Parathyroid adenoma (tissue), 2 donors: ENCODE measurements at regions not wholly inside any gene's neighbourhood (a gene's known extent, or its start where the extent isn't known, plus 50 kb on each side); places are given as distances from the start of the nearest gene placed in this dataset.

Experiments used
- H2AFZ ChIP-seq: fragments of 300-600 bp; sonication (generic); one replicate; pipeline ENCODE4 v1.7.0; 2017; ENCODE audit warnings: antibody characterized with exemption, mild to moderate bottlenecking
- H3K27ac ChIP-seq: fragments of 300-600 bp; sonication (generic); one replicate; pipeline ENCODE4 v1.7.0; 2017
- H3K27me3 ChIP-seq: fragments of 300-600 bp; sonication (generic); one replicate; pipeline ENCODE4 v1.7.0; 2017; ENCODE audit warnings: low read length; ENCODE audit not compliant: control insufficient read depth, insufficient read depth
- H3K36me3 ChIP-seq: fragments of 300-600 bp; sonication (generic); one replicate; pipeline ENCODE4 v1.7.0; 2017; ENCODE audit warnings: low read length; ENCODE audit not compliant: control insufficient read depth, insufficient read depth
- H3K4me1 ChIP-seq: fragments of 300-600 bp; sonication (generic); one replicate; pipeline ENCODE4 v1.7.0; 2017; ENCODE audit warnings: control low read depth
- H3K4me2 ChIP-seq: fragments of 300-600 bp; sonication (generic); one replicate; pipeline ENCODE4 v1.7.0; 2017; ENCODE audit warnings: low read length
- H3K4me3 ChIP-seq: fragments of 300-600 bp; sonication (generic); one replicate; pipeline ENCODE4 v1.7.0; 2017; ENCODE audit warnings: low read depth, low read length
- H3K79me2 ChIP-seq: fragments of 300-600 bp; sonication (generic); one replicate; pipeline ENCODE4 v1.7.0; 2017; ENCODE audit warnings: control low read depth
- H3K9ac ChIP-seq: fragments of 300-600 bp; sonication (generic); one replicate; pipeline ENCODE4 v1.7.0; 2017; ENCODE audit warnings: mild to moderate bottlenecking
- H3K9me3 ChIP-seq: fragments of 300-600 bp; sonication (generic); one replicate; pipeline ENCODE4 v1.7.0; 2017; ENCODE audit warnings: low read length; ENCODE audit not compliant: control insufficient read depth
- TF ChIP-seq, protein P1 (sequence below): fragments of 300-600 bp; sonication (generic); IDR thresholded peaks from one replicate; pipeline ENCODE4 v1.7.0; 2017; ENCODE audit warnings: antibody characterized with exemption, mild to moderate bottlenecking
- donor health status: primary hyperparathyroidism.

GRCh38 chr6:22471132-22471690 is 98.2 kb upstream of the HDGFL1 start:
- Histone ChIP-seq H3K9me3 (no peaks in the 10 kb centered on the region), H3K4me3 (no peak overlapping the region), H3K27me3 (no peaks in the 10 kb centered on the region), H3K9ac (no peak overlapping the region), H3K79me2 (no peaks in the 10 kb centered on the region), H3K27ac (no peak overlapping the region), H2AFZ (no peak overlapping the region), H3K4me1 (no peaks in the 10 kb centered on the region), H3K4me2 (no peak overlapping the region), H3K36me3 (no peaks in the 10 kb centered on the region)
- TF ChIP-seq, protein P1, sequence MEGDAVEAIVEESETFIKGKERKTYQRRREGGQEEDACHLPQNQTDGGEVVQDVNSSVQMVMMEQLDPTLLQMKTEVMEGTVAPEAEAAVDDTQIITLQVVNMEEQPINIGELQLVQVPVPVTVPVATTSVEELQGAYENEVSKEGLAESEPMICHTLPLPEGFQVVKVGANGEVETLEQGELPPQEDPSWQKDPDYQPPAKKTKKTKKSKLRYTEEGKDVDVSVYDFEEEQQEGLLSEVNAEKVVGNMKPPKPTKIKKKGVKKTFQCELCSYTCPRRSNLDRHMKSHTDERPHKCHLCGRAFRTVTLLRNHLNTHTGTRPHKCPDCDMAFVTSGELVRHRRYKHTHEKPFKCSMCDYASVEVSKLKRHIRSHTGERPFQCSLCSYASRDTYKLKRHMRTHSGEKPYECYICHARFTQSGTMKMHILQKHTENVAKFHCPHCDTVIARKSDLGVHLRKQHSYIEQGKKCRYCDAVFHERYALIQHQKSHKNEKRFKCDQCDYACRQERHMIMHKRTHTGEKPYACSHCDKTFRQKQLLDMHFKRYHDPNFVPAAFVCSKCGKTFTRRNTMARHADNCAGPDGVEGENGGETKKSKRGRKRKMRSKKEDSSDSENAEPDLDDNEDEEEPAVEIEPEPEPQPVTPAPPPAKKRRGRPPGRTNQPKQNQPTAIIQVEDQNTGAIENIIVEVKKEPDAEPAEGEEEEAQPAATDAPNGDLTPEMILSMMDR: no peak

DNA sequence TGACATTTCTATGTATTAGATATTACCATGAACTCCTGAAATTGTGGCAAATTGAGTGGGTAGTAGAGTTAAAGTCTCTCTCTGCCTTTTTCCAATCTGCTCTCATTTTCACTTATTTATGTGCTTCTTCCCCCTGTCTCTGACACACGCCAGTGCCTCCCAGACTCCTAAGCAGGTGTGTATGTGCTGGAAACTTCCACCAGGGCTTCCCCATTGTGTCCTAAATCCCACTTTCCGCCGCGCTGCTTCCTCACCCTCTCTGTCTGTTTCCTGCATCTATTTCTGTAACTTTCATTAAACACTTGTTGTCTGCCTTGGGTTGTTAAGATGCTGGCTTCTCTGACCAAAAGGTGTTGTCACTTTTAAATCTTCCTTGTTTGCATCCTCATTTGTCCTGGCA is 97.6 kb upstream of the HDGFL1 start:
- Histone ChIP-seq H3K4me3 (no peak overlapping the region), H3K79me2 (no peaks in the 10 kb centered on the region), H3K27ac (no peak overlapping the region), H3K4me2 (no peak overlapping the region), H2AFZ (no peak overlapping the region), H3K36me3 (no peaks in the 10 kb centered on the region), H3K4me1 (no peaks in the 10 kb centered on the region), H3K27me3 (no peaks in the 10 kb centered on the region), H3K9ac (no peak overlapping the region), H3K9me3 (no peaks in the 10 kb centered on the region)
- TF ChIP-seq, protein P1: no peak

DNA sequence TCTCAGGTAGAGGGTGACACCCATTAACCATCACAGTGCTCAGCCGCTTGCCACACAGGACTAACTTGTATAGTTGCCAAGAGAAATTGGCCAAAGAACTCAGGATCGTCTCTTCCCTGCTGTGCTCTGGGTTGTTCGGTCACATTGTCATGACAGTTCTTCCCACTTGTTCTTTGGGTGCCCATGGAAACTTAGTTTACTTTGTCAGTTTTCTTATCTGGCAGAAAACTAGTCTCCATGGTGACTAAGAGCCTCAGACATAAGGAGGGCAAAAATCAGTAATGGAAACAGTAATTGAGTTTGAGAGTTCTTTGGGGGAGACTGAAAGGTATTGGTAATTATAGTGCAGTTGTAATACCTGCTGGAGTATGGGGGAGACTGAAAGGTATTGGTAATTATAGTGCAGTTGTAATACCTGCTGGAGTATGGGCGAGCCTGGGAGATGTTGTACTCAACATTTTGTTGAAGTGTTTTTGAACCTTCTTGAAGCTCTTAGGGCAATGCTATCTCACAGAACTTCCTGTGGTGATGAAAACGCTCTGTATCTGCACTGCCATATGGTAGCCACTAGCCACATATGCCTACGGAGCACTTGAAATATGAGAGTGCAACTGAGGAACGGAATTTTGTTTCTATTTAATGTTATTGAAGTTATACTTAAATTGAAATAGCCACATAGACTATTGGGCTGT is 95.2 kb upstream of the HDGFL1 start:
- Histone ChIP-seq H3K36me3 (no peaks in the 10 kb centered on the region), H3K4me2 (no peak overlapping the region), H3K9me3 (no peaks in the 10 kb centered on the region), H3K79me2 (no peaks in the 10 kb centered on the region), H3K9ac (no peak overlapping the region), H3K27ac (no peak overlapping the region), H3K4me1 (no peaks in the 10 kb centered on the region), H3K27me3 (no peaks in the 10 kb centered on the region), H2AFZ (no peak overlapping the region), H3K4me3 (no peak overlapping the region)
- TF ChIP-seq, protein P1: no peak

DNA sequence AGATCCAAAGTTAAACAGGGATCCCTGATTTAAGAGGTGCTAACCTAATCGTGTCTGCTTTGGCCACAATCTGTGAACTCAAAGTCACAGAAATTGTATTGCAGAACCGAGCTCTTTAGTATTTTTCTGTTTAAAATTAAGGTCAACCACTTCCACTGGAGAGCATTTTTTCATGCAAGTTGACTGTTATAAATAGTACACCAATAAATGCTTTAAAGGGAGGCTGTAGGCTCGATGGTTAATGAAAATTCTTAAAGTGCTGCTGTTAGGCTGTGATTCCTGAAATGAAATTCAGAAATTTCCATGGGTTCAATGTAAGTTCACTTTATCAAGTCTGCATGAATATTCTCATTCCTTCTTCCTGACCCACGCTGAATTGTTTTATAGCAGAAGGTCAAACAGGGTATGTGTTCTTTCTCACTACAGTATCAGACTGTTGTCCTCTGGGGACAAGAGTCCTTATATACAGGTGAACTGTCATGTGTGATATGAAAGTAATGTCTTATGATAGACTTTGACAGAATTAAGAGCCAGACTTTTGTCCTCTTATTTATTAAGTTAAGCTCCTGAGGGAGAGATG is 92.5 kb upstream of the HDGFL1 start:
- Histone ChIP-seq H3K79me2 (no peaks in the 10 kb centered on the region), H3K4me3 (no peak overlapping the region), H3K4me1 (no peaks in the 10 kb centered on the region), H3K4me2 (no peak overlapping the region), H3K36me3 (no peaks in the 10 kb centered on the region), H3K27ac (no peak overlapping the region), H3K9me3 (no peaks in the 10 kb centered on the region), H3K27me3 (no peaks in the 10 kb centered on the region), H2AFZ (no peak overlapping the region), H3K9ac (no peak overlapping the region)
- TF ChIP-seq, protein P1: no peak

DNA sequence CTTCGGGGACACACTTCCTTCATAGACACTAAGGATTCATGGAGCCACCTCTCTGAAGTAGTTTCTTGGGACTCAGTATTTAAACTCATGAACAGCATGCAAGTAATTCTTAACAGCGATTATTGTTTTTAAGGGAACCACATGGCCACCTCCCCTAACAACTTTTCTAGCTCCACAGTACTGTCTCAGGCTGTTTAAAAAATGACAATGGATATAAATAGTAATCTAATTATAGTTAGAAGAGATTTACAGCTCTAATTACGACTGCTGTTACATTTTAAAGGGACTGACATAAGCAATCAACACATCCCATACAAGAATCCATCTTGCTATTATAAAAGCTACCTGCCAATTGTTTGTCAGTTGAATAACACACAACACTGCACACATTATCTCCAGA is 72.1 kb upstream of the HDGFL1 start:
- H3K9me3 ChIP-seq: no peaks in the 10 kb centered on the region
- no peaks in the 10 kb centered on the region for H3K79me2 ChIP-seq
- no peak overlapping the region for H3K27ac ChIP-seq
- no peak overlapping the region for H3K4me2 ChIP-seq
- TF ChIP-seq, protein P1: no peak
- H3K36me3 ChIP-seq: no peaks in the 10 kb centered on the region
- H2AFZ ChIP-seq: no peak overlapping the region
- H3K4me1 ChIP-seq: no peaks in the 10 kb centered on the region
- no peaks in the 10 kb centered on the region for H3K27me3 ChIP-seq
- H3K9ac ChIP-seq: no peak overlapping the region
- H3K4me3 ChIP-seq: no peak overlapping the region
